Hepatocyte (in vitro differentiated cells): ENCODE measurements at regions not wholly inside any gene's neighbourhood (a gene's known extent, or its start where the extent isn't known, plus 50 kb on each side); places are given as distances from the start of the nearest gene placed in this dataset.

Experiments
- DNase-seq: peaks from one replicate; pipeline ENCODE4 v3.0.0-alpha.2; 2016; ENCODE audit warnings: low spot score
- H2AFZ ChIP-seq: fragments of 200-600 bp; sonication (generic); 2 replicates; pipeline ENCODE4 v1.6.0; 2016; ENCODE audit warnings: antibody characterized with exemption, mild to moderate bottlenecking
- H3K27ac ChIP-seq: fragments of 200-600 bp; sonication (generic); 2 replicates; pipeline ENCODE4 v1.5.1; 2016; ENCODE audit warnings: mild to moderate bottlenecking
- H3K27me3 ChIP-seq: fragments of 200-600 bp; sonication (generic); 2 replicates; pipeline ENCODE4 v1.6.1; 2016
- H3K36me3 ChIP-seq: fragments of 200-600 bp; sonication (generic); replicated peaks from 2 replicates; pipeline ENCODE4 v1.5.1; 2016; ENCODE audit warnings: low read depth; ENCODE audit not compliant: insufficient read depth
- H3K4me1 ChIP-seq: fragments of 200-600 bp; sonication (generic); 2 replicates; pipeline ENCODE4 v1.5.1; 2016; ENCODE audit warnings: mild to moderate bottlenecking, moderate library complexity; ENCODE audit not compliant: insufficient read depth
- H3K4me2 ChIP-seq: fragments of 200-600 bp; sonication (generic); 2 replicates; pipeline ENCODE4 v1.6.0; 2016
- H3K4me3 ChIP-seq: fragments of 200-600 bp; sonication (generic); 2 replicates; pipeline ENCODE4 v1.5.1; 2016; ENCODE audit warnings: mild to moderate bottlenecking
- H3K79me2 ChIP-seq: fragments of 200-600 bp; sonication (generic); 2 replicates; pipeline ENCODE4 v1.6.0; 2017; ENCODE audit warnings: mild to moderate bottlenecking
- H3K9me2 ChIP-seq: fragments of 200-600 bp; sonication (generic); replicated peaks from 2 replicates; pipeline ENCODE4 v1.6.0; 2017; ENCODE audit warnings: mild to moderate bottlenecking; ENCODE audit not compliant: insufficient read depth
- H3K9me3 ChIP-seq: fragments of 200-600 bp; sonication (generic); 2 replicates; pipeline ENCODE4 v1.5.1; 2016; ENCODE audit warnings: low read depth, mild to moderate bottlenecking
- H4K20me1 ChIP-seq: fragments of 200-600 bp; sonication (generic); 2 replicates; pipeline ENCODE4 v1.6.0; 2016; ENCODE audit warnings: mild to moderate bottlenecking; ENCODE audit not compliant: insufficient read depth, poor library complexity, severe bottlenecking
- EZH2 ChIP-seq: fragments of 200-600 bp; sonication (generic); IDR thresholded peaks from 2 replicates; pipeline ENCODE4 v1.6.1; 2016; ENCODE audit warnings: antibody characterized with exemption, mild to moderate bottlenecking, borderline replicate concordance
- EZH2phosphoT487 ChIP-seq: fragments of 200-600 bp; sonication (generic); IDR thresholded peaks from one replicate; pipeline ENCODE4 v1.6.1; 2018; ENCODE audit warnings: antibody characterized with exemption, mild to moderate bottlenecking, low read depth, moderate library complexity; ENCODE audit not compliant: unreplicated experiment, severe bottlenecking
- WGBS: methylation state at CpG from one replicate; pipeline ENCODE4 v1.1.6; 2016; ENCODE audit warnings: low lambda C conversion rate; ENCODE audit errors: missing lambda C conversion rate; 5-methylcytosine and 5-hydroxymethylcytosine counted together
- TF ChIP-seq, protein P1 (sequence below): fragments of 200-600 bp; sonication (generic); IDR thresholded peaks from 2 replicates; pipeline ENCODE4 v1.5.1; 2016; ENCODE audit warnings: antibody characterized with exemption, mild to moderate bottlenecking; ENCODE audit not compliant: poor library complexity

DNA sequence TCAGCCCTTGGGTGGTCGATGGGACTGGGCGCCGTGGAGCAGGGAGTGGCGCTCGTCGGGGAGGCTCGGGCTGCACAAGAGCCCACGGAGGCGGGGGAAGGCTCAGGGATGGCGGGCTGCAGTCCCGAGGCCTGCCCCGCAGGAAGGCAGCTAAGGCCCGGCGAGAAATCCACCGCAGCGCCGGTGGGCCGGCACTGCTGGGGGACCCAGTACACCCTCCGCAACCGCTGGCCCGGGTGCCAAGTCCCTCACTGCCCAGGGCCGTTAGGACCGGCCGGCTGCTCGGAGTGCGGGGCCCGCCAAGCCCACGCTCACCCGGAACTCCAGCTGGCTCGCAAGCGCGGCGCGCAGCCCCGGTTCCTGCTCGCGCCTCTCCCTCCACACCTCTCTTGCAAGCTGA lies 138.4 kb downstream of the BAMBI start:
- H3K4me1 ChIP-seq, result peaks cover 3% of the 10 kb centered on the region
- H3K9me2 ChIP-seq, result no peaks in the 10 kb centered on the region
- H3K27ac ChIP-seq, result no peak overlapping the region
- no peak for DNase-seq
- H3K4me3 ChIP-seq, result no peak overlapping the region
- no peak for TF ChIP-seq EZH2
- TF ChIP-seq, protein P1, sequence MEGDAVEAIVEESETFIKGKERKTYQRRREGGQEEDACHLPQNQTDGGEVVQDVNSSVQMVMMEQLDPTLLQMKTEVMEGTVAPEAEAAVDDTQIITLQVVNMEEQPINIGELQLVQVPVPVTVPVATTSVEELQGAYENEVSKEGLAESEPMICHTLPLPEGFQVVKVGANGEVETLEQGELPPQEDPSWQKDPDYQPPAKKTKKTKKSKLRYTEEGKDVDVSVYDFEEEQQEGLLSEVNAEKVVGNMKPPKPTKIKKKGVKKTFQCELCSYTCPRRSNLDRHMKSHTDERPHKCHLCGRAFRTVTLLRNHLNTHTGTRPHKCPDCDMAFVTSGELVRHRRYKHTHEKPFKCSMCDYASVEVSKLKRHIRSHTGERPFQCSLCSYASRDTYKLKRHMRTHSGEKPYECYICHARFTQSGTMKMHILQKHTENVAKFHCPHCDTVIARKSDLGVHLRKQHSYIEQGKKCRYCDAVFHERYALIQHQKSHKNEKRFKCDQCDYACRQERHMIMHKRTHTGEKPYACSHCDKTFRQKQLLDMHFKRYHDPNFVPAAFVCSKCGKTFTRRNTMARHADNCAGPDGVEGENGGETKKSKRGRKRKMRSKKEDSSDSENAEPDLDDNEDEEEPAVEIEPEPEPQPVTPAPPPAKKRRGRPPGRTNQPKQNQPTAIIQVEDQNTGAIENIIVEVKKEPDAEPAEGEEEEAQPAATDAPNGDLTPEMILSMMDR, result no peak
- no peaks in the 10 kb centered on the region for H3K79me2 ChIP-seq
- no peak overlapping the region for H2AFZ ChIP-seq
- no peaks in the 10 kb centered on the region for H3K27me3 ChIP-seq
- H4K20me1 ChIP-seq, result no peaks in the 10 kb centered on the region
- H3K9me3 ChIP-seq, result no peaks in the 10 kb centered on the region
- over 99% methylated on average over 34 of the region's 37 CpGs for WGBS
- H3K36me3 ChIP-seq, result no peaks in the 10 kb centered on the region
- no peak overlapping the region for H3K4me2 ChIP-seq

DNA sequence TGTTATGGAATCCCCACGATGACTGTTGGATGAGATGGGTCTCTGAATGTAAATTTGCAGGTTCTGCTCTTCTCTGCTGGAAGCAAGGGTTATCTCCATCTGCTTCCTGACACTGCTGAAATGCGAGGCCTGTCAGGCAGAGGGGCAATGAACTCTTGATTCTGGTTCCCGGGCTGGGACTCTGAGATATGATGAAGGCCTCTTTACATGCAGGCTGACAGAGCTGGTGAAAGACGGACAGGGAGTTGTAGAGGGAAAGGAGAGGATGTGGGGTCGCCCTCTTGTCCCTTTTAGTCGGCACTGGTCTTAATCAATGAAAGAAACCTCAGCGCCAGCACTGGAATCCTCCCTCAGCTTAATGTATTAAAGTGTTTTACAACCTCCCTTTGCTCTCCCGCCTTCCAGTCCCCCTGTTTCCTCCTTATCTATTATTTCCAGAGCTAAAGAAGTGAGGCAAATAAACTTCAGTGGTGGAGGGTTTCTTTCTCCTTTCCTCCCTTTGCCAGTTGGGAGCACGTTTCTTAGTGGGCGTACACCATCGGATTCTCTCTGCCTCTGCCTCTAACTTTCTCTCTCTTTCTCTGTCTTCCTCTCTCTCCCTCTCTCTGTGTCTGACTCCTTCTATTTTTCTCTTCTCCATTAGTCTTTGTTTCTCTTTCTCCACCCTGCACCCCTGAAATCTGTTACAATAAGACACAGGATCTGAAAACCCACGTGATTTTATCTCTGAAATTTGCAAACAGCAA lies 145.6 kb downstream of the BAMBI start:
- H3K36me3 ChIP-seq, result no peaks in the 10 kb centered on the region
- H4K20me1 ChIP-seq, result no peaks in the 10 kb centered on the region
- H3K4me1 ChIP-seq, result peaks cover 13% of the 10 kb centered on the region
- 24% methylated on average over 12 of the region's 12 CpGs for WGBS
- peak overlapping the region; percentile 56 for H2AFZ ChIP-seq
- no peak overlapping the region for H3K4me3 ChIP-seq
- no peaks in the 10 kb centered on the region for H3K9me3 ChIP-seq
- DNase-seq, result no peak
- TF ChIP-seq EZH2phosphoT487, result no peak
- peak overlapping the region; percentile 39 for H3K27ac ChIP-seq
- no peaks in the 10 kb centered on the region for H3K9me2 ChIP-seq
- H3K79me2 ChIP-seq, result no peaks in the 10 kb centered on the region
- peak overlapping the region; percentile 65 for H3K4me2 ChIP-seq
- no peaks in the 10 kb centered on the region for H3K27me3 ChIP-seq

DNA sequence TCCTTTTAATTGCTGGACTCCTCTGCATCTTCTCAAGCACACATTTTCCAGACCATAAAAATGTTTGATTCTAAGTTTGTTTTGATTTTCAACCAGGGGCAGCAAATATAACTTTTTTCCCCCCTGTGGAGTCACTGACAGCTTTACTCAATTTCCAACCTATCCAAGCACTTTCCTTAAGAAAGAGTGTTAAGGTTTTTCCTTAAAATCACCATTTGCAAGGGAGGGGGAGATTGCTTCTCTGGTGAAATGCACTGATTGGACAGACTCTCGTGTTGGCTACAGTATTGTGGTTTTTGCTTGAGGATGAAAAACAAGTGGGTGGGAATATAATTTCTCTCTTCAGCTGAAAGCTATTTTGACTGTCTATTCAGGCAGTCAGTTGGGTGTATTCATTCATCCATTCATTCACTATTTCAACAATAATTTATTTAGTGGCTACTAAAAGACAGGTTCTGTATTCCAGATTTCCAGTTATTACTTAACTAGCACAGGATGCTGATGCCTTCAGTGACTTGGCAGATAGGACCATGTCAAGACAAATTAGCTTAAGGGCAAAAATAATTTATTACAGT lies 146.3 kb downstream of the BAMBI start:
- no peaks in the 10 kb centered on the region for H3K9me3 ChIP-seq
- H3K4me2 ChIP-seq, result peak overlapping the region; percentile 65
- TF ChIP-seq, protein P1, result no peak
- peak overlapping the region; percentile 39 for H3K27ac ChIP-seq
- peaks cover 13% of the 10 kb centered on the region for H3K4me1 ChIP-seq
- peak overlapping the region; percentile 56 for H2AFZ ChIP-seq
- no peaks in the 10 kb centered on the region for H3K36me3 ChIP-seq
- H3K79me2 ChIP-seq, result no peaks in the 10 kb centered on the region
- H3K9me2 ChIP-seq, result no peaks in the 10 kb centered on the region
- no peaks in the 10 kb centered on the region for H3K27me3 ChIP-seq
- DNase-seq, result no peak
- WGBS, result 55% methylated on average over 1 of the region's 1 CpG
- H3K4me3 ChIP-seq, result no peak overlapping the region
- H4K20me1 ChIP-seq, result no peaks in the 10 kb centered on the region

DNA sequence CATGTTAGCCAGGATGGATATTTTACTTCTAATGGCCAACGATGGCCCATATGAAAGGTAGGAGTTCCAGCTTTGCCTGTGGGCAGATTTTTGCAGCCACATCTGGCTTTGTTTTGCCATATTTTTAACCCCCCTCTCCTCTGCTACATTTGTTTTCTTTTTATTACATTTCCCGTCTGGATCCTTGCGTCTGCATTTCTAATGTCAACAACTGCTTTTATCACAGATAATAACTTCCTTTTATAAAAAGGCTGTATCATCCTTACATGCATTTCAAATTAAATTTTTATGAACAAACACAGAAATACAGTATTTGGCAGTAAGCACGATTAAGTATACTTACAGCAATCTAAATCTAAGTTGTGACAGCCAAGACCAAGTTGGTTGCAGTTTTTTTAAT lies 156.0 kb downstream of the BAMBI start:
- 39% methylated on average over 4 of the region's 4 CpGs for WGBS
- no peaks in the 10 kb centered on the region for H4K20me1 ChIP-seq
- H3K4me2 ChIP-seq, result peak overlapping the region; percentile 4
- H2AFZ ChIP-seq, result no peak overlapping the region
- H3K9me3 ChIP-seq, result no peaks in the 10 kb centered on the region
- no peaks in the 10 kb centered on the region for H3K36me3 ChIP-seq
- H3K27me3 ChIP-seq, result no peaks in the 10 kb centered on the region
- no peaks in the 10 kb centered on the region for H3K79me2 ChIP-seq
- TF ChIP-seq EZH2phosphoT487 (no peak), EZH2 (no peak)
- TF ChIP-seq, protein P1, result no peak
- no peaks in the 10 kb centered on the region for H3K9me2 ChIP-seq
- H3K4me3 ChIP-seq, result no peak overlapping the region
- DNase-seq, result no peak
- no peak overlapping the region for H3K27ac ChIP-seq
- no peaks in the 10 kb centered on the region for H3K4me1 ChIP-seq
